ENCODE measurements at regions not wholly inside any gene's neighbourhood (a gene's known extent, or its start where the extent isn't known, plus 50 kb on each side); places are given as distances from the start of the nearest gene placed in this dataset.

DNA sequence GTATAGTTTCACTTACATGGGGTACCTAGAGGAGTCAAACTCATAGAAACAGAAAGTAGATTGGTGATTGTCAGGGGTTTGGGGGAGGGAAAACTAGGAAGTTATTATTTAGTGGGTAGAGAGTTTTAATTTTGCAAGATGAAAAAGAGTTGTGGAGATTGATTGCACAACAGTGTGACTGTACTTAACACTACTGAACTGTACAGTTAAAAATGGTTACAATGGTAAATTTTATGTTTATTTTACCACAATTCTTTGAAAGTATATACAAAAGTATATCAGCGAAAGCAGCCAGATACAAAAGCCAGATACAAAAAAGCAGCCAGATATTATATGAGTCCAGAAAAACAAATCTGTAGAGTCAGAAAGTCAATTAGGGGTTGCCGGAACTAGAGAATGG lies 247.6 kb downstream of the IPO8 start:
- in situ Hi-C loops (cut with HindIII; ENCODE audit: low pct_unique_long_range_greater_than_20kb, low sequenced_read_pairs), result no loop called here
- TF ChIP-seq JUND (IDR thresholded peaks at IDR 0.05; ENCODE audit: low read depth), result no peak
- no peak for DNase-seq (ENCODE audit: low read depth in 1 of 2, low spot score in 1 of 2)

- no peak for TF ChIP-seq JUND (IDR thresholded peaks at IDR 0.05; ENCODE audit: low read depth)
- in situ Hi-C loops (cut with HindIII; ENCODE audit: low pct_unique_long_range_greater_than_20kb, low sequenced_read_pairs), result no loop called here
- DNase-seq (ENCODE audit: low read depth in 1 of 2, low spot score in 1 of 2), result peak in 1 of 2 experiments; percentile 6
These were observed 248.5 kb downstream of the IPO8 start for GRCh38 chr12:30447061-30447750.

GRCh38 chr12:30442461-30442860 lies 253.2 kb downstream of the IPO8 start:
- DNase-seq (ENCODE audit: low read depth in 1 of 2, low spot score in 1 of 2), result no peak
- in situ Hi-C loops (cut with HindIII; ENCODE audit: low pct_unique_long_range_greater_than_20kb, low sequenced_read_pairs), result no loop called here
- no peak for TF ChIP-seq JUND (IDR thresholded peaks at IDR 0.05; ENCODE audit: low read depth)

- TF ChIP-seq JUND (IDR thresholded peaks at IDR 0.05; ENCODE audit: low read depth), result no peak
- in situ Hi-C loops (cut with HindIII; ENCODE audit: low pct_unique_long_range_greater_than_20kb, low sequenced_read_pairs), result no loop called here
- DNase-seq (ENCODE audit: low read depth in 1 of 2, low spot score in 1 of 2), result peak; percentile 9 to 46
These were observed 254.7 kb downstream of the IPO8 start for GRCh38 chr12:30440826-30441602.

DNA sequence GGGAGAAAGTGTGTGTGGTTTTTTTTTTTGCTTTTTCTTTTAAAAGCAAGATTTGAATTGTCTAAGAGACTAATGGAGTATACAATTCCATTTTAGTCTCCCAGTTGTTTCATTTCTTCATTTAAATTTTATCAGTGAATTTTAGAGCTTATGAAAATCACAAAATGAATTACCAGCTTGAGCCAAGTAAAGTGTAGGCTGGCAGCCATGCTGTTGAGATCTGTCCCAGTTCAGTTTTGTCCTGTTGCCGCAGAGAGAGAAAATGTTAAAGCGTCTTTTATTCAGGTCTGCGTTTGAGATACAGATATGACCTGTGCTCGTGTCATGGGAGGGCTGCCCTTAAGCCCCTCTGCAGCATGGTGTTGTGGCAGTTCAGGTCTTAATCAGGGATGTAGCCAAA lies 256.5 kb downstream of the IPO8 start:
- in situ Hi-C loops (cut with HindIII; ENCODE audit: low pct_unique_long_range_greater_than_20kb, low sequenced_read_pairs), result no loop called here
- DNase-seq (ENCODE audit: low read depth in 1 of 2, low spot score in 1 of 2), result no peak
- no peak for TF ChIP-seq JUND (IDR thresholded peaks at IDR 0.05; ENCODE audit: low read depth)

DNA sequence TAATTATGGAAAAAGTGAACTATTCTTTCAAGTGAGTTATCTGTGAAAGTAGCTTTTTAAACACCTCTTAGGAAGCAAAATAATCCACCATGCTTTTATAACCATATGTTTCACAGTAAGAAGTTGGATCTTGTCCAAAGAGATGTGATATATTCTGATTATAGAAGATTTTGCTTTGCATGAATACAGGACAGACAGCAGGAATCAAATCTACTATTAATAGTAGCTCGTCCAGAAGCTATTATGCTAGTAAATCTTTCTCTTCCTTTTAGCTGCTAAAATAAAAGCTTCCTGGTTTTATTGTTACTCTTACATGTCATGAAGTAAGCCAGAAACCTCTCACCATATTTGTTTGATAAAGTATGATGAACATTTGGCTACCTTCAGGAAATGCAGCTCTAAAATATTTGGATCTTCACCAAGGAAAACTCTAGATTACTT lies 257.0 kb downstream of the IPO8 start:
- no peak for TF ChIP-seq JUND (IDR thresholded peaks at IDR 0.05; ENCODE audit: low read depth)
- DNase-seq (ENCODE audit: low read depth in 1 of 2, low spot score in 1 of 2), result no peak
- in situ Hi-C loops (cut with HindIII; ENCODE audit: low pct_unique_long_range_greater_than_20kb, low sequenced_read_pairs), result no loop called here

DNA sequence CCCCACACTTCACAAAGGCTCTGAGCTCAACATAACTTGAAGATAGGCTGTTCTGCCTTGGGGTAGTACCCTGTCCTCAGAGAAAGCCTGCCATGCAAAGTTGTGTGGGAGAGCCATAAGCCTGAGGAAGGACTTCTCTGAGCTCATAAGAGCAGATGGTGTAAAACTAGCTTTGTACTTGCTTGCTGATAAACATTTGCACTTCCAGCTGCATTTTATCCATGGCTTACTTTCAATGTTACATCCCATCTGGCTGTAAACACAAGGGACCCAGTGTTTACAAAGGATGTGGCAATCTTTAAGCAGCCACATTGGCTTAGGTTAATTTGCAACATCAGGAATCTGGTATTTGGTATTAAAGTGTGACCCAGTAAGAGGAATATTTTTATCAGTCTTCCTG lies 258.1 kb downstream of the IPO8 start:
- in situ Hi-C loops (cut with HindIII; ENCODE audit: low pct_unique_long_range_greater_than_20kb, low sequenced_read_pairs), result no loop called here
- no peak for TF ChIP-seq JUND (IDR thresholded peaks at IDR 0.05; ENCODE audit: low read depth)
- no peak for DNase-seq (ENCODE audit: low read depth in 1 of 2, low spot score in 1 of 2)

DNA sequence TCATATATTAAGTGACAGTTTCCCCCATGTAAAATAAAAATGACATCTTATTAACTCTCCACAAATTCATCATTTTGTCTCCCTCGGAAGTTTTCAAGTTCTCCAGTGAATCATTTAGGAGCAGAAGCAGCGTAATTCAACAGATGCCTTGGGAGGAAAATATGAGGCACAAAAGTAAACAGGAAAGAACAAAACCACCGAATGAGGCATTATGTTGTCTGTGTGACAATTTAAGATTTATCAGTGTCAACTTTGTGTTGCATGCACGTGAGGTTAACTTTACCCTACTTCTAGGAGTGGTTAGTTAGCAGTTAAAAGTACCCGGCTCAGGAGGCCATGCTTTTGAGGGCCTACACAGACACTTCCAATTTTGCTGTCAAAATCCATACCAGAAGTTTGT lies 258.6 kb downstream of the IPO8 start:
- in situ Hi-C loops (cut with HindIII; ENCODE audit: low pct_unique_long_range_greater_than_20kb, low sequenced_read_pairs), result no loop called here
- TF ChIP-seq JUND (IDR thresholded peaks at IDR 0.05; ENCODE audit: low read depth), result no peak
- DNase-seq (ENCODE audit: low read depth in 1 of 2, low spot score in 1 of 2), result no peak

- DNase-seq (ENCODE audit: low read depth in 1 of 2, low spot score in 1 of 2), result no peak
- in situ Hi-C loops (cut with HindIII; ENCODE audit: low pct_unique_long_range_greater_than_20kb, low sequenced_read_pairs), result no loop called here
- no peak for TF ChIP-seq JUND (IDR thresholded peaks at IDR 0.05; ENCODE audit: low read depth)
These were observed 267.6 kb downstream of the IPO8 start for GRCh38 chr12:30428098-30428497.

DNA sequence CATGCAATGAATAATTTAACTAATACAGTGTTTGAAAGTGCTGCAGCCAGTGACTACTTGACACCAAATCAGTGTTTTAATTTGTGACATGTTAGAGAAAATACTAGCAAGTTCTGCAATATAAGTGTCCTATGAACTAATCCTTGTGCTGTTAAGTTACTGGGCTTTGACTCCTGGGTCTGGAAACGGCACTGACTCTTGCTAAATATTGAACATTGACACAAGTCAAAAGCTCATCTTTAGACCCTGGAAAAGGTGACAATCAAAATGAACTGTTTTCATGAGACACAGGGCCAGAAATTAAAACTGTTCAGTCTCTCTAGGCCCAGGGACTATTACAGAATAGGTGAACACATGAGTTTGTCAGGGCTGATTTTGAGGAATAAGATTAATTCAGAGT lies 268.1 kb downstream of the IPO8 start:
- TF ChIP-seq JUND (IDR thresholded peaks at IDR 0.05; ENCODE audit: low read depth), result no peak
- DNase-seq (ENCODE audit: low read depth in 1 of 2, low spot score in 1 of 2), result no peak

GRCh38 chr12:30425445-30425844 lies 270.2 kb downstream of the IPO8 start:
- DNase-seq (ENCODE audit: low read depth in 1 of 2, low spot score in 1 of 2), result no peak
- in situ Hi-C loops (cut with HindIII; ENCODE audit: low pct_unique_long_range_greater_than_20kb, low sequenced_read_pairs), result no loop called here
- no peak for TF ChIP-seq JUND (IDR thresholded peaks at IDR 0.05; ENCODE audit: low read depth)

More for the DNA sequence above, 268.1 kb downstream of the IPO8 start:
- in situ Hi-C loops (cut with HindIII; ENCODE audit: low pct_unique_long_range_greater_than_20kb, low sequenced_read_pairs), result no loop called here

DNA sequence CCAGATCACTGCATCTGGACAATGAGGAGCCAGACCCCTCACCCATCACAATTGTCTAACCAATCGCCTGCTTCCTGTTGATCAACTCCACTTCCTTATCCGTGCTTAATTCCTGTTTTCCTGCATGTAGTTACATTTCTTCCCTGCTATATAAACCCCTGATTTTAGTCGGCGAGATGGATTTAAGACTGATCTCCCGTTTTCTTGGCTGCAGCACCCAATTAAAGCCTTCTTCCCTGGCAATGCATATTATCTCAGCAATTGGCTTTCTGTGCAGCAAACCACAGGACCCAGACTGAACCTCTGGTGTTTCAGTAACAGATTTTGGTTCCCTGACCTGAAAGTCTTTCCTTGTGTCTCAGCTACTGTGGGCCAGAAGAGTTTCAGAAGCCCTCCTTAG lies 272.3 kb downstream of the IPO8 start:
- no peak for DNase-seq (ENCODE audit: low read depth in 1 of 2, low spot score in 1 of 2)
- TF ChIP-seq JUND (IDR thresholded peaks at IDR 0.05; ENCODE audit: low read depth), result no peak
- in situ Hi-C loops (cut with HindIII; ENCODE audit: low pct_unique_long_range_greater_than_20kb, low sequenced_read_pairs), result no loop called here

DNA sequence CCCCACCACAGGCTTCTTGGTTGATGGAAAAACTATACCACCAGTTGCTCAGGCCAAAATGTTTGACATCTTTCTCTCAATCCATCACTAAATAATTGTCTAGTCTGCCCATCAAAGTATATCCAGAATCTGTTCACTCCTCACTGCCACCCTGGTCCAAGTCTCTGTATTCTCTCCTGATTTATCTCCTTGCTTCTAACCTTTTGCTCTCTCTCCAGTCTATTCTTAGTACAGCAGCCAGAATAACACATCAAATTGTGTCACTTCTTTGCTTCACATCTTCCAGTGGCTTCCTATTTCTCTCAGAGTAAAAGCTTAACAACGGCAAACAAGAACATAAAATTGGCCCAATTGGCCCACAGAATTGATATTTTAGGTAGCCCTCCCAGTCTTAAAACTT lies 272.8 kb downstream of the IPO8 start:
- TF ChIP-seq JUND (IDR thresholded peaks at IDR 0.05; ENCODE audit: low read depth), result no peak
- in situ Hi-C loops (cut with HindIII; ENCODE audit: low pct_unique_long_range_greater_than_20kb, low sequenced_read_pairs), result no loop called here
- no peak for DNase-seq (ENCODE audit: low read depth in 1 of 2, low spot score in 1 of 2)
